HepG2 (cell line): ENCODE measurements at regions not wholly inside any gene's neighbourhood (a gene's known extent, or its start where the extent isn't known, plus 50 kb on each side); places are given as distances from the start of the nearest gene placed in this dataset.

Experiments used
- GRHL1 ChIP-seq: sonication (generic); formaldehyde crosslinking; conservative IDR thresholded peaks from 2 replicates; pipeline ENCODE4 v1.8.0; 2022; ENCODE audit warnings: missing genetic modification reagents
- REXO4 ChIP-seq: sonication (generic); formaldehyde crosslinking; IDR thresholded peaks from 2 replicates; pipeline ENCODE4 v1.8.0; 2022; ENCODE audit warnings: missing genetic modification reagents, mild to moderate bottlenecking, borderline replicate concordance
- TAF1 ChIP-seq: sonication (generic); formaldehyde crosslinking; IDR thresholded peaks from 2 replicates; pipeline ENCODE4 v1.4.0; 2020; ENCODE audit warnings: missing genetic modification reagents
- USF2 ChIP-seq, 2 experiments: sonication (generic) in 1 of 2; formaldehyde crosslinking in 1 of 2; IDR thresholded peaks; 2 replicates each; pipeline versions ENCODE4 v1.5.1 to v1.6.1; 2011 to 2020; ENCODE audit warnings: borderline replicate concordance in 1 of 2, low read depth in 1 of 2, low read length in 1 of 2, mild to moderate bottlenecking in 1 of 2, missing genetic modification reagents in 1 of 2, moderate library complexity in 1 of 2
- ZNF3 ChIP-seq: IDR thresholded peaks from 2 replicates; pipeline ENCODE4 v1.7.0; 2017; ENCODE audit warnings: inconsistent platforms
- TF ChIP-seq, protein P1 (sequence below): sonication (generic); formaldehyde crosslinking; IDR thresholded peaks from 2 replicates; pipeline ENCODE4 v1.9.0; 2021; ENCODE audit warnings: mild to moderate bottlenecking, missing genetic modification reagents
- TF ChIP-seq, protein P2 (sequence below): sonication (generic); formaldehyde crosslinking; IDR thresholded peaks from 2 replicates; pipeline ENCODE4 v1.4.0; 2020; ENCODE audit warnings: missing genetic modification reagents, low read depth, mild to moderate bottlenecking, borderline replicate concordance
- TF ChIP-seq, protein P3 (sequence below), 2 experiments: IDR thresholded peaks; 2 replicates each; pipeline ENCODE4 v1.6.1; 2011 to 2012; ENCODE audit warnings: low read length in 2 of 2, borderline replicate concordance in 1 of 2, low read depth in 1 of 2, mild to moderate bottlenecking in 1 of 2, moderate library complexity in 1 of 2

DNA sequence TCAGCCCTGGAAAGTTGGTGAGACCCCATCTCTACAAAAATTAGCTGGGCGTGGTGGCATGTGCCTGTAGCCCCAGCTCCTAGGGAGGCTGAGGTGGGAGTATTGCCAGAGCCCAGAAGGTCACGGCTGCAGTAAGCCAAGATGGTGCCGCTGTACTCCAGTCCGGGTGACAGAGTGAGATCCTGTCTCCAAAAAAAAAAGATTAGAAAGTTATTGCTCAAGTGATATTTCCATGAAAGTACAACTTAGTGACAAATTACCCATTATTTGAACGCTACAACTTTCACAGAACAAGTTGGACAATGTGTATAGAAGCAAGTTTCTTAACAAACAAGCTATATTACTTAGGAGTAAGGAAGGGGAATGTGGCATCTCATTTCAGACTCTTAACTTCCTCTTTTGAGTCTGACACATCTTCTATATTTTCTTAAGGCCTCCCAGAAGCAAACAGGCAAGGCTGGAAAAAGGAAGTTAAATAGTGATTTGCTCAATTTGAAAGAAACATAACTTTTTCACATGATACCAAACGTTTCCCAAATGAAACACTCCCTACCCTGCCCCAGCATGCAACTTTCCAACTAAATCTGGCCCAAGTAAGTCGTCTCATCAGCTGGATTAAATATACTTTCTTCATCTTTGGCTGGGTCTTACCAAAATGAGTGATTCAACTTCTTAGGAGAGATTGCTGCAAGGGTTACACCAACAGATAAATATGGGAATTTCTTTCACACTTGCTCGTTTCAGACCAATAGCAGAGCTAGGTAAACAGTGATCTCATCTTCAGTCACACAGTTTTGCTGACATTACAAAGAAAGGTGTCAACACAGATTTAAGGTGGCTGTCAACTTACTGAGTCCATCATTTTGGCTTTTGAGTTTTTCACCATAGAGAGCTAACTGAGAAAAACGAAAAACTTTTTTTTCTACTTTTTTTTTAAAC, 66.3 kb upstream of the KLF6 start:
- no peak for TF ChIP-seq TAF1 (CRISPR knock-in tag)
- no peak for TF ChIP-seq REXO4 (CRISPR knock-in tag)
- no peak for TF ChIP-seq USF2 (IDR thresholded peaks at IDR 0.05; ENCODE audit: low read depth, low read length)
- no peak for TF ChIP-seq USF2 (CRISPR knock-in tag; IDR thresholded peaks at IDR 0.05; ENCODE audit: borderline replicate concordance)
- TF ChIP-seq, protein P1, sequence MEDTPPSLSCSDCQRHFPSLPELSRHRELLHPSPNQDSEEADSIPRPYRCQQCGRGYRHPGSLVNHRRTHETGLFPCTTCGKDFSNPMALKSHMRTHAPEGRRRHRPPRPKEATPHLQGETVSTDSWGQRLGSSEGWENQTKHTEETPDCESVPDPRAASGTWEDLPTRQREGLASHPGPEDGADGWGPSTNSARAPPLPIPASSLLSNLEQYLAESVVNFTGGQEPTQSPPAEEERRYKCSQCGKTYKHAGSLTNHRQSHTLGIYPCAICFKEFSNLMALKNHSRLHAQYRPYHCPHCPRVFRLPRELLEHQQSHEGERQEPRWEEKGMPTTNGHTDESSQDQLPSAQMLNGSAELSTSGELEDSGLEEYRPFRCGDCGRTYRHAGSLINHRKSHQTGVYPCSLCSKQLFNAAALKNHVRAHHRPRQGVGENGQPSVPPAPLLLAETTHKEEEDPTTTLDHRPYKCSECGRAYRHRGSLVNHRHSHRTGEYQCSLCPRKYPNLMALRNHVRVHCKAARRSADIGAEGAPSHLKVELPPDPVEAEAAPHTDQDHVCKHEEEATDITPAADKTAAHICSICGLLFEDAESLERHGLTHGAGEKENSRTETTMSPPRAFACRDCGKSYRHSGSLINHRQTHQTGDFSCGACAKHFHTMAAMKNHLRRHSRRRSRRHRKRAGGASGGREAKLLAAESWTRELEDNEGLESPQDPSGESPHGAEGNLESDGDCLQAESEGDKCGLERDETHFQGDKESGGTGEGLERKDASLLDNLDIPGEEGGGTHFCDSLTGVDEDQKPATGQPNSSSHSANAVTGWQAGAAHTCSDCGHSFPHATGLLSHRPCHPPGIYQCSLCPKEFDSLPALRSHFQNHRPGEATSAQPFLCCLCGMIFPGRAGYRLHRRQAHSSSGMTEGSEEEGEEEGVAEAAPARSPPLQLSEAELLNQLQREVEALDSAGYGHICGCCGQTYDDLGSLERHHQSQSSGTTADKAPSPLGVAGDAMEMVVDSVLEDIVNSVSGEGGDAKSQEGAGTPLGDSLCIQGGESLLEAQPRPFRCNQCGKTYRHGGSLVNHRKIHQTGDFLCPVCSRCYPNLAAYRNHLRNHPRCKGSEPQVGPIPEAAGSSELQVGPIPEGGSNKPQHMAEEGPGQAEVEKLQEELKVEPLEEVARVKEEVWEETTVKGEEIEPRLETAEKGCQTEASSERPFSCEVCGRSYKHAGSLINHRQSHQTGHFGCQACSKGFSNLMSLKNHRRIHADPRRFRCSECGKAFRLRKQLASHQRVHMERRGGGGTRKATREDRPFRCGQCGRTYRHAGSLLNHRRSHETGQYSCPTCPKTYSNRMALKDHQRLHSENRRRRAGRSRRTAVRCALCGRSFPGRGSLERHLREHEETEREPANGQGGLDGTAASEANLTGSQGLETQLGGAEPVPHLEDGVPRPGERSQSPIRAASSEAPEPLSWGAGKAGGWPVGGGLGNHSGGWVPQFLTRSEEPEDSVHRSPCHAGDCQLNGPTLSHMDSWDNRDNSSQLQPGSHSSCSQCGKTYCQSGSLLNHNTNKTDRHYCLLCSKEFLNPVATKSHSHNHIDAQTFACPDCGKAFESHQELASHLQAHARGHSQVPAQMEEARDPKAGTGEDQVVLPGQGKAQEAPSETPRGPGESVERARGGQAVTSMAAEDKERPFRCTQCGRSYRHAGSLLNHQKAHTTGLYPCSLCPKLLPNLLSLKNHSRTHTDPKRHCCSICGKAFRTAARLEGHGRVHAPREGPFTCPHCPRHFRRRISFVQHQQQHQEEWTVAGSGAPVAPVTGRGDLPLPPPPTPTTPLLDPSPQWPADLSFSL (CRISPR knock-in tag) = no peak
- TF ChIP-seq, protein P2, sequence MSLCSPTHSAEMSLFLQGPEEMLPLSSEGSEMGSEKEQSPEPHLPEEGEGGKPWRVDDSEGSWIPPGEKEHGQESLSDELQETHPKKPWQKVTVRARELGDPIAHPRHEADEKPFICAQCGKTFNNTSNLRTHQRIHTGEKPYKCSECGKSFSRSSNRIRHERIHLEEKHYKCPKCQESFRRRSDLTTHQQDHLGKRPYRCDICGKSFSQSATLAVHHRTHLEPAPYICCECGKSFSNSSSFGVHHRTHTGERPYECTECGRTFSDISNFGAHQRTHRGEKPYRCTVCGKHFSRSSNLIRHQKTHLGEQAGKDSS = no peak
- no peak for TF ChIP-seq GRHL1
- TF ChIP-seq ZNF3 (CRISPR knock-in tag) = no peak
- TF ChIP-seq, protein P3, sequence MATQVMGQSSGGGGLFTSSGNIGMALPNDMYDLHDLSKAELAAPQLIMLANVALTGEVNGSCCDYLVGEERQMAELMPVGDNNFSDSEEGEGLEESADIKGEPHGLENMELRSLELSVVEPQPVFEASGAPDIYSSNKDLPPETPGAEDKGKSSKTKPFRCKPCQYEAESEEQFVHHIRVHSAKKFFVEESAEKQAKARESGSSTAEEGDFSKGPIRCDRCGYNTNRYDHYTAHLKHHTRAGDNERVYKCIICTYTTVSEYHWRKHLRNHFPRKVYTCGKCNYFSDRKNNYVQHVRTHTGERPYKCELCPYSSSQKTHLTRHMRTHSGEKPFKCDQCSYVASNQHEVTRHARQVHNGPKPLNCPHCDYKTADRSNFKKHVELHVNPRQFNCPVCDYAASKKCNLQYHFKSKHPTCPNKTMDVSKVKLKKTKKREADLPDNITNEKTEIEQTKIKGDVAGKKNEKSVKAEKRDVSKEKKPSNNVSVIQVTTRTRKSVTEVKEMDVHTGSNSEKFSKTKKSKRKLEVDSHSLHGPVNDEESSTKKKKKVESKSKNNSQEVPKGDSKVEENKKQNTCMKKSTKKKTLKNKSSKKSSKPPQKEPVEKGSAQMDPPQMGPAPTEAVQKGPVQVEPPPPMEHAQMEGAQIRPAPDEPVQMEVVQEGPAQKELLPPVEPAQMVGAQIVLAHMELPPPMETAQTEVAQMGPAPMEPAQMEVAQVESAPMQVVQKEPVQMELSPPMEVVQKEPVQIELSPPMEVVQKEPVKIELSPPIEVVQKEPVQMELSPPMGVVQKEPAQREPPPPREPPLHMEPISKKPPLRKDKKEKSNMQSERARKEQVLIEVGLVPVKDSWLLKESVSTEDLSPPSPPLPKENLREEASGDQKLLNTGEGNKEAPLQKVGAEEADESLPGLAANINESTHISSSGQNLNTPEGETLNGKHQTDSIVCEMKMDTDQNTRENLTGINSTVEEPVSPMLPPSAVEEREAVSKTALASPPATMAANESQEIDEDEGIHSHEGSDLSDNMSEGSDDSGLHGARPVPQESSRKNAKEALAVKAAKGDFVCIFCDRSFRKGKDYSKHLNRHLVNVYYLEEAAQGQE (IDR thresholded peaks at IDR 0.05; ENCODE audit: borderline replicate concordance in 1 of 2, low read depth in 1 of 2, low read length in 2 of 2) = no peak
